ENCODE measurements at regions not wholly inside any gene's neighbourhood (a gene's known extent, or its start where the extent isn't known, plus 50 kb on each side); places are given as distances from the start of the nearest gene placed in this dataset.
"Not testable (repeated sequence)": the region's sequence is repeated elsewhere in the genome, so short reads cannot be mapped to it uniquely, and the experiment has no call there.

DNA sequence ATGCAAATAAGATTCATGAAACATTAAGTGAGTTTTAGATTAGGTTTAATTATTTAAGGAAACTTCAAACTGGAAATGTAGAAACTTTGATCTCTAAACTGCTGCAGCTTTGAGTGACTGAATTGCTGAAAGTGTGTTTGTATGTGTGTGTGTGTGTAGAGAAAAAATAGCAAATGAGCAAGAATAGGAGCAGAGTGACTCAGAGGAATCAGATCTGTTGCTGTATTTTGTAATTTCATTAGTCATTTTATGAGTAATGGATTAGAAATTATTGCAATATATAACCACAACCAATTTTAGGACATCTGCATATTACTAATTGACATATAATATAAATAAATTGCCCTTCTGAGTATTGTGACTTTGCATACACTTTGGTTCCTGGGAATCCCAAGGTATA is 52.8 kb upstream of the SLC9A9 start:
- DNase-seq (ENCODE audit: low spot score in 2 of 2) (no peak), ATAC-seq (ENCODE audit: low read depth) (no peak)
- Mint-ChIP-seq H3K36me3 (no peaks in the 10 kb centered on the region), H3K27ac (no peak overlapping the region), H3K9me3 (no peaks in the 10 kb centered on the region), H3K4me3 (no peak overlapping the region), H3K4me1 (peaks cover 7% of the 10 kb centered on the region), H3K27me3 (peaks cover 2% of the 10 kb centered on the region)

GRCh38 chr3:143902210-143902609 is 53.9 kb upstream of the SLC9A9 start:
- H3K36me3 Mint-ChIP-seq = no peaks in the 10 kb centered on the region
- DNase-seq (ENCODE audit: low spot score in 2 of 2) = no peak
- H3K27me3 Mint-ChIP-seq = peaks cover 2% of the 10 kb centered on the region
- no peak for ATAC-seq (ENCODE audit: low read depth)
- H3K4me1 Mint-ChIP-seq = peaks cover 7% of the 10 kb centered on the region
- H3K27ac Mint-ChIP-seq = no peak overlapping the region
- no peak overlapping the region for H3K4me3 Mint-ChIP-seq
- no peaks in the 10 kb centered on the region for H3K9me3 Mint-ChIP-seq

DNA sequence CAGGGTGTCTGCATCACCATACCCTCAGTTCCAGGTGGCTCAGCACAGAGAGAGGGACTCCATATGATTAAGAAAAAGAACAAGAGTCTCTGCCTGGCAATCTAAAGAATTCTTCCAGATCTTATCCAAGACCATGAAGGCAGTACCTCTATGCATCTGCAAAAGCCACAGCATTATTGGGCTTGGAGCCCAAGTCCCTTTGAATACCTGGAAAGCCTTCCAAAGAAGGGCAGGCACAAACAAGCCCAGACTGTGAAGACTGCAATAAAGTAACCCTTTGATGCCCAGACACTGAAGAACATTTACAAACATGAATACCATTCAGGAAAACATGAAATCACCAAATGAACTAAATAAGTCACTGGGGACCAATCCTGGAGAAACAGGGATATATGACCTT is 60.9 kb upstream of the DIPK2A start:
- no peak overlapping the region for H3K27ac Mint-ChIP-seq
- no peak overlapping the region for H3K4me3 Mint-ChIP-seq
- peaks cover 4% of the 10 kb centered on the region for H3K4me1 Mint-ChIP-seq
- peaks cover 6% of the 10 kb centered on the region for H3K27me3 Mint-ChIP-seq
- no peak for ATAC-seq (ENCODE audit: low read depth)
- H3K9me3 Mint-ChIP-seq = peaks cover 2% of the 10 kb centered on the region
- peaks cover 2% of the 10 kb centered on the region for H3K36me3 Mint-ChIP-seq
- no peak for DNase-seq (ENCODE audit: low spot score in 2 of 2)

DNA sequence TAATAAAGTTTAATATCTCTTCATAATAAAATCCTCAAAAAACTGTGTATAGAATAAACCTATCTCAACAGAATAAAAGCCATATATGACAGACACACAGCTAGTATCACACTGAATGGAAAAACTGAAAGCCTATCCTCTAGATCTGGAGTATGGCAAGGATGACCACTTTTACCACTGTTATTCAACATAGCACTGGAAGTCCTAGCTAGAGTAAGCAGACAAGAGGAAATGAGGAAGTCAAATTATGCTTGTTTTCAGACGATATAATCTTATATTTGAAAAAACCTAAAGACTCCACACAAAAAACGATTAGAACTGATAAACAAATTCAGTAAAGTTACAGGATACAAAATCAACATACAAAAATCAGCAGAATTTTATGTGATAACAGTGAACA is 57.4 kb upstream of the DIPK2A start:
- Mint-ChIP-seq H3K36me3 (no peaks in the 10 kb centered on the region), H3K4me3 (no peak overlapping the region), H3K27me3 (peaks cover 6% of the 10 kb centered on the region), H3K9me3 (no peaks in the 10 kb centered on the region), H3K27ac (no peak overlapping the region), H3K4me1 (peaks cover 7% of the 10 kb centered on the region)
- DNase-seq (ENCODE audit: low spot score in 2 of 2) (no peak), ATAC-seq (ENCODE audit: low read depth) (no peak)

- DNase-seq (ENCODE audit: low spot score in 2 of 2) (no peak), ATAC-seq (ENCODE audit: low read depth) (no peak)
- Mint-ChIP-seq H3K27ac (no peak overlapping the region), H3K27me3 (no peaks in the 10 kb centered on the region), H3K4me3 (no peak overlapping the region), H3K9me3 (peaks cover 3% of the 10 kb centered on the region), H3K4me1 (peaks cover 31% of the 10 kb centered on the region), H3K36me3 (peaks cover 2% of the 10 kb centered on the region)
Observed at GRCh38 chr3:143918848-143919247, 52.8 kb upstream of the DIPK2A start.

GRCh38 chr3:143921176-143921575 is 50.4 kb upstream of the DIPK2A start:
- not testable (repeated sequence) for H3K27me3 Mint-ChIP-seq; H3K36me3 Mint-ChIP-seq; H3K4me3 Mint-ChIP-seq; DNase-seq (ENCODE audit: low spot score in 2 of 2); H3K9me3 Mint-ChIP-seq
- ATAC-seq (ENCODE audit: low read depth) = peak; percentile 48
- H3K4me1 Mint-ChIP-seq = peaks cover 45% of the 10 kb centered on the region
- H3K27ac Mint-ChIP-seq = peak overlapping the region; percentile 9

All from memory B cell (primary cell).